ENCODE measurements at regions not wholly inside any gene's neighbourhood (a gene's known extent, or its start where the extent isn't known, plus 50 kb on each side); places are given as distances from the start of the nearest gene placed in this dataset.

DNA sequence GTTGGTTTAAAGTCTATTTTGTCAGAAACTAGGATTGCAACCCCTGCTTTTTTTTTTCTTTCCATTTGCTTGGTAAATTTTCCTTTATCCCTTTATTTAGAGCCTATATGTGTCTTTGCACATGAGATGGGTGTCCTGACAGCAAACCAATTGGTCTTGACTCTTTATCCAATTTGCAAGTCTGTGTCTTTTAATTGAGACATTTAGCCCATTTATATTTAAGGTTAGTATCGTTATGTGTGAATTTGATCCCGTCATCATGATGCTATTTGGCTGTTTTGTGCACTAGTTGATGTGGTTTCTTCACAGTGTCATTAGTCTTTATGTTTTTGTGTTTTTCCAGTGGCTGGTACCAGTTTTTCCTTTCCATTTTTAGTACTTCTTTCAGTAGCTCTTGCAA, 127.7 kb upstream of the ZNF267 start (continued):
- TF ChIP-seq KDM1A (IDR thresholded peaks at IDR 0.05; ENCODE audit: borderline replicate concordance, low read length), result no peak
- TF ChIP-seq CTBP2 (IDR thresholded peaks at IDR 0.05; ENCODE audit: borderline replicate concordance, insufficient read depth, insufficient read length, low read length), result no peak
- no peak for TF ChIP-seq CREB1 (IDR thresholded peaks at IDR 0.05)
- TF ChIP-seq SIX5 (IDR thresholded peaks at IDR 0.05; ENCODE audit: low read depth, low read length), result no peak
- no peak for TF ChIP-seq EZH2 (IDR thresholded peaks at IDR 0.05; ENCODE audit: low read depth, low read length, severe bottlenecking)
